ENCODE measurements at regions not wholly inside any gene's neighbourhood (a gene's known extent, or its start where the extent isn't known, plus 50 kb on each side); places are given as distances from the start of the nearest gene placed in this dataset.

- no peaks in the 10 kb centered on the region; the same call in 1 of the 2 replicates for H3K9me3 ChIP-seq (ENCODE audit: control insufficient read depth, insufficient read depth, low read length)
- H2AK5ac ChIP-seq (ENCODE audit: low read depth, low read length), result no peak overlapping the region
- WGBS, 2 experiments (ENCODE audit: extremely low coverage in 2 of 2, insufficient read length in 1 of 2), result no CpG with 5 or more reads among the region's 1 CpG
- DNase-seq, result no peak
- no peak overlapping the region for H2BK120ac ChIP-seq (ENCODE audit: low read depth, low read length)
- in situ Hi-C loops (cut with MboI; ENCODE audit: low sequenced_read_pairs), result no loop called here
- no peaks in the 10 kb centered on the region for H3K4me1 ChIP-seq (ENCODE audit: control insufficient read depth, insufficient read depth, low read length)
- no peak overlapping the region for H3K9ac ChIP-seq (ENCODE audit: low read depth, low read length)
- no peak overlapping the region for H2AFZ ChIP-seq (replicated peaks; ENCODE audit: low read length, poor library complexity)
- H3K4me3 ChIP-seq (ENCODE audit: insufficient read depth, low read depth, low read length), result no peak overlapping the region
- H3K56ac ChIP-seq (ENCODE audit: extremely low read depth, insufficient read depth, low read length), result no peak overlapping the region
- no peak overlapping the region for H4K5ac ChIP-seq (ENCODE audit: low read depth, low read length)
- no peak overlapping the region for H2BK15ac ChIP-seq (ENCODE audit: low read depth, low read length)
- no peak for ATAC-seq (ENCODE audit: low read depth)
- H2AK9ac ChIP-seq (replicated peaks; ENCODE audit: low read depth, low read length, poor library complexity), result no peak overlapping the region
- ChIA-PET CTCF (no interaction called here), POLR2A (ENCODE audit: unreplicated experiment) (no interaction called here)
- no peak overlapping the region for H3K27ac ChIP-seq (ENCODE audit: insufficient read depth, low read length)
- H3K9me1 ChIP-seq (ENCODE audit: insufficient read depth, low read length), result no peaks in the 10 kb centered on the region
- no peaks in the 10 kb centered on the region for H4K20me1 ChIP-seq (ENCODE audit: insufficient read depth, low read length)
- H3K79me1 ChIP-seq (ENCODE audit: low read depth in 1 of 2, low read length in 2 of 2), result no peaks in the 10 kb centered on the region
- no peaks in the 10 kb centered on the region for H3K36me3 ChIP-seq (ENCODE audit: control insufficient read depth, insufficient read depth, low read length)
- no peak overlapping the region for H3K23ac ChIP-seq (ENCODE audit: low read depth, low read length)
- H4K8ac ChIP-seq (ENCODE audit: low read depth in 2 of 2, low read length in 2 of 2), result no peak overlapping the region
- H4K91ac ChIP-seq (ENCODE audit: insufficient read depth, low read depth, low read length), result no peak overlapping the region
- TF ChIP-seq FOS (IDR thresholded peaks at IDR 0.05; ENCODE audit: low read depth, low read length) (no peak), MAFK (IDR thresholded peaks at IDR 0.05; ENCODE audit: low read depth, low read length) (no peak), MAZ (IDR thresholded peaks at IDR 0.05; ENCODE audit: borderline replicate concordance, low read depth, low read length) (no peak), RFX5 (IDR thresholded peaks at IDR 0.05; ENCODE audit: low read depth, low read length) (no peak), CEBPB (IDR thresholded peaks at IDR 0.05; ENCODE audit: low read depth, low read length) (no peak), NFE2L2 (IDR thresholded peaks at IDR 0.05; ENCODE audit: low read depth, low read length) (no peak), SMC3 (IDR thresholded peaks at IDR 0.05; ENCODE audit: low read depth, low read length) (no peak), ELK1 (IDR thresholded peaks at IDR 0.05; ENCODE audit: borderline replicate concordance, low read depth, low read length) (no peak), RAD21 (IDR thresholded peaks at IDR 0.05; ENCODE audit: low read length) (no peak), POLR2A (IDR thresholded peaks at IDR 0.05; ENCODE audit: low read depth, low read length) (no peak), CHD1 (IDR thresholded peaks at IDR 0.05; ENCODE audit: low read depth, low read length) (no peak), USF2 (IDR thresholded peaks at IDR 0.05; ENCODE audit: low read depth, low read length) (no peak)
- dilution Hi-C loops (cut with HindIII; ENCODE audit: low sequenced_read_pairs, unreplicated experiment), result no loop called here
- BruUV-seq (replicated peaks), result no TSS peak
- no peak overlapping the region for H2BK20ac ChIP-seq (ENCODE audit: low read depth, low read length)
- no peaks in the 10 kb centered on the region for H3K27me3 ChIP-seq (ENCODE audit: control insufficient read depth, insufficient read depth, low read length)
- H3K4me2 ChIP-seq (ENCODE audit: low read depth, low read length), result no peak overlapping the region
- no peak overlapping the region for H2BK5ac ChIP-seq (ENCODE audit: low read depth, low read length, poor library complexity, severe bottlenecking)
- H3K14ac ChIP-seq (replicated peaks; ENCODE audit: low read depth, low read length), result no peak overlapping the region
- H3K4ac ChIP-seq (ENCODE audit: low read depth, low read length), result no peak overlapping the region
- H3K18ac ChIP-seq (ENCODE audit: low read depth, low read length), result no peak overlapping the region
- intact Hi-C loops (cut with micrococcal nuclease), result no loop called here
These were observed 954.7 kb upstream of the MAN1A1 start for GRCh38 chr6:120304223-120304622.

Data from IMR-90 (cell line).